HG03442 (cell line): ENCODE measurements at regions not wholly inside any gene's neighbourhood (a gene's known extent, or its start where the extent isn't known, plus 50 kb on each side); places are given as distances from the start of the nearest gene placed in this dataset.

Source experiments
- ATAC-seq: cut with Tn5 transposase; IDR thresholded peaks from one replicate; pipeline ENCODE4 v1.9.1; 2021; ENCODE audit warnings: mild to moderate bottlenecking, moderate library complexity; ENCODE audit not compliant: unreplicated experiment

DNA sequence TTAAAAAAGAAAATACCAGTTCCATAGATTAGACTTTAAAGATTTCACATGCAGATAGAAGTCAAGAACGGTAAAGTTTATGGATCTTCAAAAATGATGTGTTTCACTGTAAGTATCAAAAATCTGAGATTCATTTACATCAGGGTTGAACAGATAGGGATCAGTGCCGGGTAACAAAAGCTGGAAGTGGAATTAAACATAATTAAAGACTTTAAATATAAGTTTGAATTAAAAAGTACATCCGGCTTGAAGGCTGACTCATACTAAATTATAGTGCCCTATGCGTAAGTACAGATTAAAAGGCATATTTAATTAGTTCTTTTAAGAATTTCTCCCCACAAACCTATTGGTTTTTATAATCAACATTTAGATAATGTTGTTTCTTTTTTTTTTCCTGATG lies 312.7 kb downstream of the PRL start:
- ATAC-seq = no peak

DNA sequence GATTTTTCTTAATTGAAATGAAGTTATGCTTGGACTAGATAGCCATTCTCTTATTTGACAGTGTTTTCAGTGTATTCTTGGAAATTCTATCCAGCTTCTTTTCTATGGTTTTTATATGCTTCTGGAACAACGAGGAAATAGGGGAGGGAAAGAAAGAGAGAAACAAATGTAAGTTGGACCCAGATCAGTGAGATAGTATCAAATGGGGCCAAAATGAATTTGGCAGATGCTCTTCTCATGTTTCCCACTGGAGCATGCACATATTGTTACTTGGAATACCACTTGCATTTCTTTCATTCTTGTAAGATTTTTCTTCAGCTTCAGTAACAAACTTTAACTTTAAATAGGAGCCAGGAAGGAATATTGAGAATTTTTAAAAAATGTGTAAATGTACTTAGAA lies 312.3 kb downstream of the PRL start:
- no peak for ATAC-seq

- ATAC-seq = no peak
Observed at GRCh38 chr6:21985904-21986303, 310.9 kb downstream of the PRL start.

DNA sequence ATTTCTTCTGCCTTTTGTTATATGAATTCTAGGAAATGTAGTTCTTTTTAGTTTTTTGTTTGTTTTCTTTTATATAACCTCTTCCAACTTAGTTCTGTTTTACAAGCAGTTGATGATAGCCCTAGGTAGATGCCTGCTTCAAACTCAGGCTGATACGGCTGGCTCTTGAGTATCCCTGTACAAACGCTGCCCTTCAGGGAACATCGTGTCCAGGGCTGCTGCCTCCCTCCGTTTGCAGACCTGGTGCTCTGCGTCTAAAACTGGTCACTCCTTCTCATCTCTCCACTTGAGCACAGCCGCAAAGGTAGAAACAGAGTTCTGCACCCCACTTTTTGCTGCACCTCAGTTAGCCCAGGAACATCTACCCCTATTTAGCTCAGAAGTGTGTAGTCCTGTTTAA lies 310.1 kb downstream of the PRL start:
- ATAC-seq = no peak

- peak; percentile 89 for ATAC-seq
Observed at GRCh38 chr6:21987501-21987957, 309.3 kb downstream of the PRL start.

GRCh38 chr6:21990577-21990976 lies 306.3 kb downstream of the PRL start:
- no peak for ATAC-seq

DNA sequence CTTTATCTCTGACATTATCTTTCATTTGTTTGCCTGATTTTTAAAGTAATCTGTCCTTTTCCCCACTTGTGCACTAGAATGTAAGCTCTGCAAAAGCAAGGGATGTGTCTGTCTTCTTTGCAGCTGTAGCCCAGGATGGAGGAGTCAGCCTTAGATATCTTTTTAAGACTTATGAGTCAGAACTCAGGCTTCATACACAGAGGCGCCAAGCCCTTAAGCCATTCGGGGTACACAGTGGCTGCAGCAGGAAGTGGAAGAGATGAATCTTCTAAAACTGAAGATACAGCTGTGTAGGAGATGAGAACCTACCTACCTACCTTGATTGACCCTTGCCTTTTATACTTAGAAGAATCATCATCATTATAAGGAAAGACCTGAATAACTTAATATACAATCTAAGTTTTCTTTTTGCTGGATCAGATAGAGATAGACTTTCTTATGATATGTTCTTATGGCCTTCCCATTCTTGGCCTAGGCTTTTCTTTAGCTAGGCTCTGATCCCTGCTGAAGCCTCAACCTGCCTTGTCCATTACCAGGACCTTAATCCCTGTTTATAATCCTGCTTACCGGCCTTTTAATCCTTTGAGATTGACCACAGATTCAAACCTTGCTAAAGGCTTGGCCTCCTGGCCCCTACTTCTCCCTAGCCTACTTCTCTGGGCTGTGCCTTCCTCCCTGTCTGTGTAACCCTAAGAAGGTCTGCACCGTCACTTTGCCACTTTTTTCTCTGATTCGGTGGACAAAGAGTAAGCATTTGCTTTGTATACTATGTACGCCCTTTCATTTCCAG lies 304.5 kb downstream of the PRL start:
- ATAC-seq = no peak

GRCh38 chr6:21993841-21994240 lies 303.0 kb downstream of the PRL start:
- no peak for ATAC-seq

DNA sequence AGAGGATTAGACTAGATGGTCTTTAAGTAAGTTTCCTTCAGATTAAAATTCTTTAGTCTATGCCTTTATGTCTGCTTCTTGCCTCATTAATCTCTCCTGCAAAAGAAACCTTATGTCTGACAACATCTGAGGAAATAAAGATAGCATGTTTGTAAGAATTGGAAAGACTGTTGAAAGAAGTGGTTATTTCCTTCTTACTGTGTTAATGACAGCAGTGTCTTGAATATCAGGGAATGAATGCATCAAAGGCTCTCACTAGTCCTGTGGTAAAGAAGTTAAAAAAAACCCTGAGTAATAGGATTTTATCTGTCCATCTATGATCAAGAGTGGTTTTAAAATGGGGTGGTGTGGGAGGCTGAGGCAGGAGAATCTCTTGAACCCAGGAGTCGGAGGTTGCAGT lies 302.0 kb downstream of the PRL start:
- no peak for ATAC-seq

GRCh38 chr6:21995318-21995717 lies 301.5 kb downstream of the PRL start:
- no peak for ATAC-seq

DNA sequence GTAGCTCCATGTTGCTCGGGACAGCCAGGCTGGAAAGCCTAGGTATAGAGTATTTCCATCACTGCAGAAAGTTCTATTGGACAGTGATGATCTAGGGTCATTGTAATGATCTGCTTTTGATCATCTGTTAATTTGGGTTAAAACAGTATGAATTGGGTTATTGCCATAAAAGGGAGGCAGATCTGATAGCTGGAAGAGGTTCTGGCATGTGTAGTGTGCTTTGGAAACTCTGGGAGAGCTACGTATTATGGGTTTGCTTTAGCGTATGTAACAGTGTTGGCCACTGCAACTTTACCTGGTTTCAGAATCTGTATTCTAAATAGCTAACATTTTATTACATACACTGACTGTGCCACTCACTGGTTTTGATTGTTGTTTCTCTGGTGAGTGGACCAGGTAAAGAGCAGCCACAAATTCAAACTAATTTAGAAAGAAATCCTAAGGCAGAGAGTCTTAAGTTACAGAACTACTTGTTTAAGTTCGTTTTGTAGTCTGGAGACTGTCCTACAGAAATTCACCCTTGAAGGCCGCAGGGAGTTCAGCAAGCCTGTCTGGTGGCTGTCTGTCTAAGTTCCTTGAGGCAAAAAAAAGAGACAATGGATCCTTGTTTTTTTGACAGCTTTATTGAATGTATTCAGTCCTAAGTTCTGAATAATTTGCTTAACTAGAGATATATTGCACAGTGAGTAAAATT lies 300.3 kb downstream of the PRL start:
- ATAC-seq = no peak

DNA sequence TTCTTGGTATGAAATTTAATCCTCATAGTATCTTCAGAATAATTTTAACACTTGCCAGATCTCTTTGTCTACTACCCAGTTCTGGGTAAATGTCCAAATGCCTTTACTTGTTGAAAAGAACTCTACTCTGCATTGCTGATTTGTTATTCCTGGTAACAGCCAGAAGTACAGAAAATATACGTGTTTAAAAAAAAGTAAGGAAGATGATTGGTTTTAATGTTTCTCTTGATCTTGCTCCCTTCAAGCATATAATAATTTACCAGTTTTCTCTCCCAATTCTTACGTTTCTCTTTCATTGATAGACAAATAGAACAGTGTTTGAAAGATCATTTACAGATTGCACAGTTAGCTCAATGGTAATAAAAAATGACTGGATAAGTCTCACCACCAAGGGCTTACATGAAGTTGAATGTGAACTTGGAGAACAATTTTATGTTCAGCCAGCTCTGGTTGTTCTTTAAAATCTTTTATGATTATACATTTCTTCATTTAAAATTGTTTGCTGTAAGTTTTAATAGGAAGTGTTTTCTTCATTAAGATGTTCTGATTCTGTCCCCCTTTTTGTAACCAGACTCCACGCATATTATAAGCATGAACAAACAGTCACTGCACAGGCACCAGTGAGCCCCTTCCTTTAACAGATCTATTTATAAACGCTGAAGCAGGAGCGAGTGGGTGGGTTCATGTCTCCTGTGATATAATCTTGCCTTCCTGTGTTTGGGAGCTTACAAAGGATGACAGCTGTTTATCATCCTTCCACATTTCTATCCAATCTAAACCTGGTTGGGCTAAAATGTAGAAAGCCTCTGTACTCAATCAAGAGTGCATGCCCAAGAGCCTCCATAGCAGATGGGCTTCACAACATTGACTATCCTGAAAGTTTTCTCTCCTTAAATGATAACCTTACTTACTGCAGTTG lies 299.5 kb downstream of the PRL start:
- no peak for ATAC-seq

- ATAC-seq = no peak
Observed at GRCh38 chr6:21998582-21998981, 298.3 kb downstream of the PRL start.

GRCh38 chr6:21999012-21999528 lies 297.8 kb downstream of the PRL start:
- no peak for ATAC-seq

- ATAC-seq = no peak
Observed at GRCh38 chr6:21999741-22000140, 297.1 kb downstream of the PRL start.

- no peak for ATAC-seq
Observed at GRCh38 chr6:22001396-22002027, 295.3 kb downstream of the PRL start.

GRCh38 chr6:22003287-22003686 lies 293.5 kb downstream of the PRL start:
- ATAC-seq = no peak

DNA sequence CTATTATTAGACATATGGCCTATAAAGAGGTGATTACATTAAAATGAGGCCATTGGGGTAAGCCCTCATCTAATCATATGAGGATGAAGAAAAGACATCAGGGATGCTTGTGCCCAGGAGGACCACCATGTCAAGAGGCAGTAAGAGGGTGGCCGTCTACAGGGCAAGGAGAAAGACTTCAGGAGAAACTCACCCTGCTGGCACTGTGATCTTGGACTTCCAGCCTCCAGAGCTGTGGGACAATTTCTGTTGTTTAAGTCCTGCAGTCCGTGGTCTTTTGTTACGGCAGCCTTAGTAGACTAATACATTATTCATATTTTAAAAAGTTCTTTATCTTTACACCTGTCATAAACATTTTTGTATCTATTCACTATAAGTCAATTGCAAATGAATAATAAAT lies 290.0 kb downstream of the PRL start:
- no peak for ATAC-seq

DNA sequence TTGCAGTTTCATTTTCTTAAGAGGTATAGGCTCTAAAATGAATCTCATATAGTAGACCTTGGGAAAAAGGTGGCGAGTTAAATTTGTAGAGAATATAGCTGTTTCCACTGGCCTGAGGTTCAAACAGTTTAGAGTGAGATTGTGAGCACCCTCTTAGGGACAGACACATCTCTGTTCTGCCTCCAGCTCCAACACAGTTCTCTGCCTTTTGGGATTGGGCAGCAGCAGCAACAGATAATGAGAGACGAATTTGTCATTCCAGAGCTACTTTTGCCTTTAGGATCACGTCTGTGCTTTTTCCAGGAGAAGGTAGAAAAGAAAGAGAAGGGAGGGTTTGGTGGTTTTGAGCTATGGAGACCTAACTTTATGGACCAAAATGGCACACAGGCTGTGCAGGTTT lies 289.4 kb downstream of the PRL start:
- ATAC-seq = no peak

DNA sequence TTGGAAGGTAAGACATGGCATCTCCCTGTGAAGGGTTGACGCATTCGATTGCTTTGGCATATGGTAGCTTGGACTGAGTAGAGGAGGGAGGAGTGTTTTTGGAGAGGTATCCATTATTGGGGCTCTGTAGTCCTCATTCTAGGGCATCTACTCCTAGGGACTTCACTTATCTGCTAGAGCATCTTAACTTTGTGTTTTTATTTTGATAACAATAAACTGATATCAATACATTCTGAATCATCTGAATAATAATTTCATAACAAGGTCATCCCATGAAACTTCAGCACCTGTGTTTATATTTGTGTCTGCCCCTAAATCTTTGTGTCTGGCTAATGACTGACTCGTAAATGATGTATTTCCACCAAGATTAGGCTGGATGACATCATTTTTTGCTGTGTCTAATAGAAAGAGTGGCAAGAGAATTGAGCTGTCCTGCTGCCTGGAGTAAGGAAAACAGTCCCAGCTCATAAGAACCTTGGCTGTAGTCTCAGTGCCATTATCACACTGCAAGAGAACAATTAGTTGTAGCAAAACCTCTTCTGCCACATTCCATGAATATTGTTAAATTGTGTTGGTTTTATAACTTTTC lies 288.5 kb downstream of the PRL start:
- ATAC-seq = no peak
